IMR-90 (cell line): ENCODE measurements at regions not wholly inside any gene's neighbourhood (a gene's known extent, or its start where the extent isn't known, plus 50 kb on each side); places are given as distances from the start of the nearest gene placed in this dataset.

Experiments used
- ATAC-seq: fragments of 200-7000 bp; cut with Tn5 transposase; 2 replicates; pipeline ENCODE4 v1.9.1; 2020; ENCODE audit warnings: low read depth, mild to moderate bottlenecking, moderate library complexity
- BruUV-seq: library from RNA; stranded (reverse); fragments of 400-500 nt; replicated peaks from 2 replicates; lab custom pipeline; 2021; lab: Mats Ljungman, UMichigan
- CTCF ChIA-PET: fragments of 300-600 bp; formaldehyde crosslinking; extraction: SDS; loops from one replicate; lab custom pipeline; 2021; ENCODE audit warnings: antibody characterized with exemption; lab: Yijun Ruan, JAX
- POLR2A ChIA-PET: fragments of 300-600 bp; sonication (Branson Sonifier 250); formaldehyde crosslinking; loops from one replicate; lab custom pipeline; 2022; ENCODE audit warnings: antibody characterized with exemption; ENCODE audit not compliant: unreplicated experiment; lab: Charles Lee
- DNase-seq: peaks from one replicate; pipeline ENCODE4 v3.0.0; 2013
- H2AFZ ChIP-seq: replicated peaks from 2 replicates; pipeline ENCODE3; 2013; ENCODE audit warnings: low read length, mild to moderate bottlenecking; ENCODE audit not compliant: poor library complexity
- H2AK5ac ChIP-seq: 2 replicates; pipeline ENCODE4 v1.6.1; 2013; ENCODE audit warnings: low read depth, low read length, inconsistent platforms
- H2AK9ac ChIP-seq: replicated peaks from 2 replicates; pipeline ENCODE3; 2013; ENCODE audit warnings: mild to moderate bottlenecking, low read depth, low read length, moderate library complexity; ENCODE audit not compliant: poor library complexity
- H2BK120ac ChIP-seq: 2 replicates; pipeline ENCODE4 v1.6.1; 2013; ENCODE audit warnings: low read depth, low read length, inconsistent platforms
- H2BK15ac ChIP-seq: 3 replicates; pipeline ENCODE4 v1.6.1; 2013; ENCODE audit warnings: low read depth, low read length, inconsistent platforms
- H2BK20ac ChIP-seq: 2 replicates; pipeline ENCODE4 v1.6.1; 2013; ENCODE audit warnings: low read depth, mild to moderate bottlenecking, inconsistent platforms, low read length, moderate library complexity
- H2BK5ac ChIP-seq: 2 replicates; pipeline ENCODE4 v1.6.1; 2013; ENCODE audit warnings: mild to moderate bottlenecking, low read depth, low read length, inconsistent platforms; ENCODE audit not compliant: poor library complexity, severe bottlenecking
- H3K14ac ChIP-seq: replicated peaks from 2 replicates; pipeline ENCODE4 v1.6.1; 2013; ENCODE audit warnings: low read depth, low read length, inconsistent platforms
- H3K18ac ChIP-seq: 2 replicates; pipeline ENCODE4 v1.6.1; 2013; ENCODE audit warnings: low read depth, low read length, control low read depth
- H3K23ac ChIP-seq: 2 replicates; pipeline ENCODE4 v1.6.1; 2013; ENCODE audit warnings: low read depth, low read length, inconsistent platforms
- H3K27ac ChIP-seq: 2 replicates; pipeline ENCODE4 v1.5.1; 2013; ENCODE audit warnings: mild to moderate bottlenecking, control low read depth, low read length; ENCODE audit not compliant: insufficient read depth
- H3K27me3 ChIP-seq: 2 replicates; pipeline ENCODE4 v1.6.1; 2013; ENCODE audit warnings: low read length; ENCODE audit not compliant: control insufficient read depth, insufficient read depth
- H3K36me3 ChIP-seq: 2 replicates; pipeline ENCODE4 v1.6.1; 2013; ENCODE audit warnings: low read length, mixed read lengths; ENCODE audit not compliant: control insufficient read depth, insufficient read depth
- H3K4ac ChIP-seq: 2 replicates; pipeline ENCODE4 v1.6.1; 2013; ENCODE audit warnings: low read depth, low read length, inconsistent platforms
- H3K4me1 ChIP-seq: 2 replicates; pipeline ENCODE4 v1.6.1; 2013; ENCODE audit warnings: low read length, mixed read lengths; ENCODE audit not compliant: control insufficient read depth, insufficient read depth
- H3K4me2 ChIP-seq: 2 replicates; pipeline ENCODE4 v1.6.1; 2013; ENCODE audit warnings: low read depth, mild to moderate bottlenecking, control low read depth, low read length, moderate library complexity
- H3K4me3 ChIP-seq: 2 replicates; pipeline ENCODE4 v1.5.1; 2013; ENCODE audit warnings: low read depth, mild to moderate bottlenecking, control low read depth, low read length, moderate library complexity; ENCODE audit not compliant: insufficient read depth
- H3K56ac ChIP-seq: 2 replicates; pipeline ENCODE4 v1.6.1; 2013; ENCODE audit warnings: low read length, inconsistent platforms; ENCODE audit not compliant: insufficient read depth; ENCODE audit errors: extremely low read depth
- H3K79me1 ChIP-seq, 2 experiments: 2 replicates each; pipeline ENCODE4 v1.6.1; 2013; ENCODE audit warnings: low read length in 2 of 2, inconsistent platforms in 1 of 2, low read depth in 1 of 2
- H3K9ac ChIP-seq: 2 replicates; pipeline ENCODE4 v1.6.1; 2013; ENCODE audit warnings: low read depth, low read length, control low read depth
- H3K9me1 ChIP-seq: 2 replicates; pipeline ENCODE4 v1.6.1; 2013; ENCODE audit warnings: low read length, inconsistent platforms; ENCODE audit not compliant: insufficient read depth
- H3K9me3 ChIP-seq: 2 replicates; pipeline ENCODE4 v1.6.1; 2013; ENCODE audit warnings: low read length; ENCODE audit not compliant: control insufficient read depth, insufficient read depth
- H4K20me1 ChIP-seq: 2 replicates; pipeline ENCODE4 v1.6.1; 2013; ENCODE audit warnings: low read length, inconsistent platforms; ENCODE audit not compliant: insufficient read depth
- H4K5ac ChIP-seq: 2 replicates; pipeline ENCODE4 v1.6.1; 2013; ENCODE audit warnings: mild to moderate bottlenecking, low read depth, low read length, control low read depth
- H4K8ac ChIP-seq, 2 experiments: 2 replicates each; pipeline ENCODE4 v1.6.1; 2013; ENCODE audit warnings: low read depth in 2 of 2, low read length in 2 of 2, control low read depth in 1 of 2, inconsistent platforms in 1 of 2
- H4K91ac ChIP-seq: 2 replicates; pipeline ENCODE4 v1.6.1; 2013; ENCODE audit warnings: low read depth, low read length, inconsistent platforms; ENCODE audit not compliant: insufficient read depth
- CEBPB ChIP-seq: IDR thresholded peaks from 2 replicates; pipeline ENCODE4 v1.6.1; 2012; ENCODE audit warnings: low read depth, low read length, improper control_type of control experiment
- CHD1 ChIP-seq: IDR thresholded peaks from 2 replicates; pipeline ENCODE4 v1.6.1; 2012; ENCODE audit warnings: low read depth, low read length, improper control_type of control experiment
- CTCF ChIP-seq: conservative IDR thresholded peaks from 2 replicates; pipeline ENCODE4 v1.5.1; 2012; ENCODE audit warnings: mild to moderate bottlenecking, low read depth, low read length, improper control_type of control experiment
- ELK1 ChIP-seq: fragments of 150-350 bp; IDR thresholded peaks from 2 replicates; pipeline ENCODE4 v1.6.1; 2016; ENCODE audit warnings: low read depth, mild to moderate bottlenecking, low read length, moderate library complexity, borderline replicate concordance
- FOS ChIP-seq: fragments of 150-350 bp; IDR thresholded peaks from 2 replicates; pipeline ENCODE4 v1.6.1; 2016; ENCODE audit warnings: low read depth, low read length
- MAZ ChIP-seq: IDR thresholded peaks from 2 replicates; pipeline ENCODE4 v1.6.1; 2012; ENCODE audit warnings: low read depth, mild to moderate bottlenecking, low read length, improper control_type of control experiment, moderate library complexity, borderline replicate concordance
- MXI1 ChIP-seq: IDR thresholded peaks from 2 replicates; pipeline ENCODE4 v1.6.1; 2012; ENCODE audit warnings: low read depth, mild to moderate bottlenecking, low read length, moderate library complexity, borderline replicate concordance
- POLR2A ChIP-seq: IDR thresholded peaks from 2 replicates; pipeline ENCODE4 v1.6.1; 2012; ENCODE audit warnings: mild to moderate bottlenecking, low read depth, low read length
- RAD21 ChIP-seq: IDR thresholded peaks from 2 replicates; pipeline ENCODE4 v1.6.1; 2012; ENCODE audit warnings: low read length, improper control_type of control experiment
- RCOR1 ChIP-seq: IDR thresholded peaks from 2 replicates; pipeline ENCODE4 v1.6.1; 2012; ENCODE audit warnings: mild to moderate bottlenecking, low read length, improper control_type of control experiment; ENCODE audit not compliant: insufficient replicate concordance
- SMC3 ChIP-seq: fragments of 150-350 bp; IDR thresholded peaks from 2 replicates; pipeline ENCODE4 v1.6.1; 2016; ENCODE audit warnings: low read depth, mild to moderate bottlenecking, antibody characterized with exemption, low read length, moderate library complexity
- USF2 ChIP-seq: fragments of 150-350 bp; IDR thresholded peaks from 2 replicates; pipeline ENCODE4 v1.6.1; 2017; ENCODE audit warnings: mild to moderate bottlenecking, antibody characterized with exemption, low read length, low read depth
- dilution Hi-C: fragments of 300-500 bp; cut with HindIII; formaldehyde crosslinking; loops from one replicate; pipeline ENCODE4 v1.14.3; 2018; ENCODE audit warnings: low sequenced_read_pairs; ENCODE audit not compliant: unreplicated experiment
- in situ Hi-C: fragments of 300-500 bp; cut with MboI; formaldehyde crosslinking; loops from 3 replicates; pipeline ENCODE4 v1.14.3; 2019; ENCODE audit warnings: low sequenced_read_pairs, inconsistent platforms, mixed read lengths
- intact Hi-C: fragments of 100-400 bp; cut with micrococcal nuclease; formaldehyde crosslinking; loops from 2 replicates; pipeline ENCODE4 v1.10.0; 2022

- Histone ChIP-seq H2BK120ac (no peak overlapping the region), H2AK5ac (no peak overlapping the region), H2AK9ac (no peak overlapping the region), H2BK5ac (no peak overlapping the region), H3K36me3 (no peaks in the 10 kb centered on the region), H2AFZ (no peak overlapping the region), H4K5ac (no peak overlapping the region), H4K8ac (no peak overlapping the region), H3K14ac (no peak overlapping the region), H3K4me2 (no peak overlapping the region), H3K9me3 (no peaks in the 10 kb centered on the region), H3K23ac (no peak overlapping the region), H3K27me3 (no peaks in the 10 kb centered on the region), H3K4me3 (no peak overlapping the region), H4K91ac (no peak overlapping the region), H3K9me1 (no peaks in the 10 kb centered on the region), H3K56ac (no peak overlapping the region), H3K27ac (no peak overlapping the region), H3K9ac (no peak overlapping the region), H3K18ac (no peak overlapping the region), H3K4ac (no peak overlapping the region), H2BK15ac (no peak overlapping the region), H2BK20ac (no peak overlapping the region), H3K79me1 (no peaks in the 10 kb centered on the region), H4K20me1 (no peaks in the 10 kb centered on the region), H3K4me1 (no peaks in the 10 kb centered on the region)
- DNase-seq (no peak), ATAC-seq (no peak)
- POLR2A ChIA-PET: no interaction called here
- no TSS peak for BruUV-seq
- in situ Hi-C loops (no loop called here), dilution Hi-C loops (no loop called here), intact Hi-C loops (no loop called here)
- CTCF ChIA-PET: no interaction called here
- TF ChIP-seq ELK1 (no peak), CEBPB (no peak), CTCF (no peak), SMC3 (no peak), MAZ (no peak), MXI1 (no peak), USF2 (no peak), RAD21 (no peak), CHD1 (no peak), FOS (no peak), RCOR1 (no peak), POLR2A (no peak)
These were observed 1070.8 kb upstream of the SEMA6A start for GRCh38 chr5:117645400-117645799.
